ENCODE measurements at regions not wholly inside any gene's neighbourhood (a gene's known extent, or its start where the extent isn't known, plus 50 kb on each side); places are given as distances from the start of the nearest gene placed in this dataset.
"Not testable (repeated sequence)": the region's sequence is repeated elsewhere in the genome, so short reads cannot be mapped to it uniquely, and the experiment has no call there.

DNA sequence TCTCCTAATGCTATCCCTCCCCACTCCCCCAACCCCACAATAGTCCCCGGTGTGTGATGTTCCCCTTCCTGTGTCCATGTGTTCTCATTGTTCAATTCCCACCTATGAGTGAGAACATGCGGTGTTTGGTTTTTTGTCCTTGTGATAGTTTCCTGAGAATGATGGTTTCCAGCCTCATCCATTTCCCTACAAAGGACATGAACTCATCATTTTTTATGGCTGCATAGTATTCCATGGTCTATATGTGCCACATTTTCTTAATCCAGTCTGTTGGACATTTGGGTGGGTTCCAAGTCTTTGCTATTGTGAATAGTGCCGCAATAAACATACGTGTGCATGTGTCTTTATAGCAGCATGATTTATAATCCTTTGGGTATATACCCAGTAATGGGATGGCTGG lies 537.1 kb upstream of the KLF4 start:
- H3K9me3 Mint-ChIP-seq (ENCODE audit: low read depth); H3K27ac Mint-ChIP-seq; H3K36me3 Mint-ChIP-seq; H3K27me3 Mint-ChIP-seq; H3K4me1 Mint-ChIP-seq (ENCODE audit: low read depth); H3K4me3 Mint-ChIP-seq: not testable (repeated sequence)

GRCh38 chr9:108024604-108025003 lies 535.0 kb upstream of the KLF4 start:
- Mint-ChIP-seq H3K36me3 (no peaks in the 10 kb centered on the region), H3K4me3 (no peak overlapping the region), H3K4me1 (ENCODE audit: low read depth) (no peaks in the 10 kb centered on the region), H3K9me3 (ENCODE audit: low read depth) (peaks cover 4% of the 10 kb centered on the region), H3K27ac (no peak overlapping the region), H3K27me3 (no peaks in the 10 kb centered on the region)

DNA sequence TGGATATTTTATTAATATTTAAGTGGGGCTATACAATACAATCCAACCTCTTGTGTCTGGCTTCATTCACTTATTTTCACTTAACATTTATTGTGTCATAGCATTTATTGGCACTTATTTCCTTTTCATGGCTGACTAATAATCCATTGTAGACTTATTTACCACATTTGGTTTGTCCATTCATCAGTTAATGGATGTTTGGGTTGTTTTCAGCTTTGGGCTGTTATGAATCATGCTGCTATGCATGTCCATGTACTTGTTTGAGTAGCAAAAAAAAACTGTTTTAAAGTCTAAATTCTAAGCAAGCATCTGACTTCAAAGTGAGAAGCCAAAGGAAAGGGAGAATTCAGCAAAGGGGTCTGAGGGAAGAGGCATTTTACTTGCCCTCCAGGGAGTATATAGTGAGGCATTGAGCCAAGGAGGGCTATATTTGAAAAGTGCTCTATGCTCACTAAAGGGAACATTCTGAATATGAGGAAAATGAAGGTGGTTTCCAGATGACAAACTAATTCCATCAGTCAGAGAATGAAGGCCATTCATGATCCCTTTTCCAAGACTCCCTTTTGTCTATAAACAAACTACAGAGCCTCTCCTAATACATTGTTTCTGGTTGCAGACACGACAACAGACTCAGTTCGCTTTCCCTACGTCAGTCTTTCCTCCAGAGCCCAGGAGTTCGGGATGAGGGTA lies 532.8 kb upstream of the KLF4 start:
- no peak overlapping the region for H3K27ac Mint-ChIP-seq
- H3K4me3 Mint-ChIP-seq, result no peak overlapping the region
- H3K9me3 Mint-ChIP-seq (ENCODE audit: low read depth), result peaks cover 4% of the 10 kb centered on the region
- H3K27me3 Mint-ChIP-seq, result no peaks in the 10 kb centered on the region
- no peaks in the 10 kb centered on the region for H3K4me1 Mint-ChIP-seq (ENCODE audit: low read depth)
- H3K36me3 Mint-ChIP-seq, result no peaks in the 10 kb centered on the region

GRCh38 chr9:108021096-108021710 lies 531.6 kb upstream of the KLF4 start:
- Mint-ChIP-seq H3K27me3 (no peaks in the 10 kb centered on the region), H3K9me3 (ENCODE audit: low read depth) (peaks cover 4% of the 10 kb centered on the region), H3K4me3 (no peak overlapping the region), H3K4me1 (ENCODE audit: low read depth) (no peaks in the 10 kb centered on the region), H3K36me3 (no peaks in the 10 kb centered on the region), H3K27ac (no peak overlapping the region)

DNA sequence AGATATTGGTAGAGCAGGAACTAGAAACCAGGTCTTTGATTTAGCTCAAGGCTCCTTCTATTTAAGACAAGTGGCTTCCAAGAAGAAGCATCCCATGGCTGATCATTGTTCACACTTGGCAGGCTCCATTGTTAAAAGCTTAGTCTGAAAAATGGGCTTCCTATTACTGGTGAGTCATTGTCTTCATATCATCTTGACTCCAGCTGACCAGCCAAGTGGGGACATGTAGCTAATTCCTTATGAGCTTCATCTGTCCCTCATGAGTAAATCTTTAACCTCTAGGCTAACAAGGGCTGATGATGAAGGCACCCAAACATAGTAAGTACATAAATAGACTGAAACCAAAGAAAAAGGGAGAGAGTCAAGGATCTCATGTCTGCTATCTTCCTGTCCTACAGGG lies 530.3 kb upstream of the KLF4 start:
- H3K4me3 Mint-ChIP-seq, result no peak overlapping the region
- no peaks in the 10 kb centered on the region for H3K36me3 Mint-ChIP-seq
- no peaks in the 10 kb centered on the region for H3K27me3 Mint-ChIP-seq
- H3K9me3 Mint-ChIP-seq (ENCODE audit: low read depth), result peaks cover 7% of the 10 kb centered on the region
- H3K4me1 Mint-ChIP-seq (ENCODE audit: low read depth), result no peaks in the 10 kb centered on the region
- no peak overlapping the region for H3K27ac Mint-ChIP-seq

DNA sequence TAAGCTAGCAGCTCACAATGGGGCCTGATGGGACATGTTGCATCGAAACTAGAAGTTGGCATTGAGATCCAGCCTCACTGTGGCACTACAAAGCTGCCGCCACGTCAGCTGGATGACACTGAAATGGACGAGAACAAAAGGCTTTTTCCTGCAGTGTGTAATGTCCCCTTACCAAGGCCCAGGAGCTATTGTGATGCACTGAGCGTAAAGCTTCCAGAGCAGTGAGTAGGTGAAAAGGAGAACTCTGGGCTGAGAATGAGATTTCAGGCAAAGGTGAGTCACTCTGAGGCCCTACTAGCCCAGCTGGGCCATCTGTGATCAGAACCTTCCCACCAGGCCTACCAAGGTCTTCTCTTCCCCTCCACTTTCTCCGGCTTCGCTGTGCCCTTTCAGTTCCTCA lies 528.1 kb upstream of the KLF4 start:
- Mint-ChIP-seq H3K4me1 (ENCODE audit: low read depth) (no peaks in the 10 kb centered on the region), H3K27me3 (no peaks in the 10 kb centered on the region), H3K4me3 (no peak overlapping the region), H3K36me3 (no peaks in the 10 kb centered on the region), H3K27ac (no peak overlapping the region), H3K9me3 (ENCODE audit: low read depth) (peaks cover 9% of the 10 kb centered on the region)

GRCh38 chr9:108016446-108016845 lies 526.9 kb upstream of the KLF4 start:
- Mint-ChIP-seq H3K36me3 (no peaks in the 10 kb centered on the region), H3K4me1 (ENCODE audit: low read depth) (no peaks in the 10 kb centered on the region), H3K27ac (no peak overlapping the region), H3K4me3 (no peak overlapping the region), H3K9me3 (ENCODE audit: low read depth) (peaks cover 5% of the 10 kb centered on the region), H3K27me3 (no peaks in the 10 kb centered on the region)

- Mint-ChIP-seq H3K27me3 (no peaks in the 10 kb centered on the region), H3K36me3 (no peaks in the 10 kb centered on the region), H3K4me1 (ENCODE audit: low read depth) (no peaks in the 10 kb centered on the region), H3K4me3 (no peak overlapping the region), H3K9me3 (ENCODE audit: low read depth) (peaks cover 4% of the 10 kb centered on the region), H3K27ac (no peak overlapping the region)
Observed at GRCh38 chr9:108015690-108016089, 526.1 kb upstream of the KLF4 start.

DNA sequence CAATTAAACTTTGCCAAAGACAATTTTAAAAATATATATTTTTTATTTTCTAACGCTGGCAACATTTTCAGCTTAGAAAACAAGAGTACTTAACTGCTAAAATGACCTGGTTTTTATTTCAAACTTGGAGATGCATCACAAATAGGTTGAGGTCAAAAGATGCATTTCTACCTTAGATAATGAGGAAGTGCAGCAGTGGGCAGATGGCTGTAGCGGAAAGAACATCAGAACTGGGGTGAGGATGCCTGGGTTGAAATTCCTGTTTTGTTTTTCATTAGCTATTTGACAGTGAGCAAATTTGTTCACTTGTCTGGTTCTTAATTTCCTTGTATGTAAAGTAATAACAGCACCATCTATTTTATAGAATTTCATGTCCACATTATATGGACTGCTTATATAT lies 524.8 kb upstream of the KLF4 start:
- Mint-ChIP-seq H3K4me3 (no peak overlapping the region), H3K27ac (no peak overlapping the region), H3K4me1 (ENCODE audit: low read depth) (no peaks in the 10 kb centered on the region), H3K27me3 (no peaks in the 10 kb centered on the region), H3K9me3 (ENCODE audit: low read depth) (peaks cover 4% of the 10 kb centered on the region), H3K36me3 (no peaks in the 10 kb centered on the region)

DNA sequence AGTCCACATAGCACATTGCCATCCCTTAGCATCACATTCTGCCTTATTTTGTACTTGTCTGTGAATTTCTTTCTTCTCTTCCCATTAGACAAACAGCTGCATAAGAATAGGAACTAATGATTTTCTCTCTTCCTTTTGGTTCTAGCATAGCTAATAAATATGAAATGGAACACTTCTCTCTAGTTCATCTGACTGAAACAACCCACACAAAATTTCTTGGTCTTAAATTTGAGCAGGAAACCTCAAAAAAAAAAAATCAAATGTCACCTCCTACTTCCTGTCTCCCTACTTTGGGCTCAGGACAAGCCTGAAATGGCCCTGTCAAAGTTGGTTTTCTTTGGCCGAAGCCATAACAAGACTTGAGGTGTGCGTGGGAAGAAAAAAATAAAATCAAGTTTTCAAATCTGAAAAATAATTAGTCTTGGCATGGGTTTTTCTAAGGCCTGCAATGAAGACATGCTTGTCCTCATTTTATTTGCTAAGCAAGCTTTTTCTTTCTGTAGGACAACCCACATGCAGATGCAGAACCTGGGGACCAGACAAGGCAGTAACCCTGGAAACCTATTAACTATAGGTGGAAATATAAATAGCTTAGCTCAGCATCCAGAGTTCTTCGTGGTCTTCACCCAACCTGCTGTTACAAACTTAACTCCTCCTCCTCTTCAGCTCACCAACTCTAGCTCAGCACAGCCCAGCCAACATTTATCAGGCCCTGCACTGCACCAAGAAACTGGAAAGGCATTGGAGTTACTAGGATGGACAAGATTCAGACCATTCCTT lies 523.5 kb upstream of the KLF4 start:
- no peak overlapping the region for H3K4me3 Mint-ChIP-seq
- no peaks in the 10 kb centered on the region for H3K27me3 Mint-ChIP-seq
- no peak overlapping the region for H3K27ac Mint-ChIP-seq
- no peaks in the 10 kb centered on the region for H3K4me1 Mint-ChIP-seq (ENCODE audit: low read depth)
- no peaks in the 10 kb centered on the region for H3K36me3 Mint-ChIP-seq
- H3K9me3 Mint-ChIP-seq (ENCODE audit: low read depth), result peaks cover 4% of the 10 kb centered on the region

DNA sequence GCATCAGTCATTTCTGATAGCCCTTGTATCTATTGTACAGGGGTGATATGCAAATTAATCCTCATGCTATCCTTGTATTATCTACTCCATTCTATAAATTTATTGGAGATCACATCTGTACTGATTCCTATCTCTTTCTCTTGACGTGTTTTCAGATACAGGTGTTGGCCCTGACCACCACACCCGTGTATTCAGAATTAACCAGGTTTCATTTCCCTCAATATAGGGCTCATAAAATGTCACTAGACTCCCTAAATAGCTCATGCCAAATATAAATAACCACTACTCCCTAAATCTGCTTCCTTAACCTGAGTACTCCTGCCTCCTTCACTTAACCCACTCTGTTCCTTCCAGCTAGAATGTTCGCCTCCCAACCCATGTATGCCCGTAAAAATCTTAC lies 522.8 kb upstream of the KLF4 start:
- H3K27me3 Mint-ChIP-seq, result no peaks in the 10 kb centered on the region

DNA sequence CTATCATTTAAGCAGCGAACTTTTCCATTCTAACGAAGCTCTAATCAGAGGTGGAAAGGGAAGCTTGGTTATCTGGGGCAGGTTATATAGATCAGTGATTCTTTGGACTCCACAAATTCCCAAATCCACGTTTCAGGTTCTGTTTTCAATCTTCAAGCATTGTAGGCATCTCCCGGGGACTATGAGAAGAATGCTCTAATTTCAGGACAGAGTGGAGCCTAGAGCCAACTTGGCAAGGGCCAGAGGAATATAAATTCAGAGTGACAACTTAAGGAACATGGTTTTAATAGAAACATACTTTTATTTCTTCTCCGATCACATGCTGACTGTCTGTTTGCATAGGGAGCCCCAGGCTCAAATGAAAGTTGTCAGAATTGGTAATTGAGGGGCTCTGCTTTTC lies 514.0 kb upstream of the KLF4 start:
- Mint-ChIP-seq H3K27me3 (peaks cover 3% of the 10 kb centered on the region), H3K27ac (no peak overlapping the region), H3K36me3 (no peaks in the 10 kb centered on the region), H3K9me3 (ENCODE audit: low read depth) (peaks cover 3% of the 10 kb centered on the region), H3K4me1 (ENCODE audit: low read depth) (no peaks in the 10 kb centered on the region), H3K4me3 (no peak overlapping the region)

More for the DNA sequence above, 522.8 kb upstream of the KLF4 start:
- Mint-ChIP-seq H3K36me3 (no peaks in the 10 kb centered on the region), H3K9me3 (ENCODE audit: low read depth) (peaks cover 4% of the 10 kb centered on the region), H3K27ac (no peak overlapping the region), H3K4me1 (ENCODE audit: low read depth) (no peaks in the 10 kb centered on the region), H3K4me3 (no peak overlapping the region)

DNA sequence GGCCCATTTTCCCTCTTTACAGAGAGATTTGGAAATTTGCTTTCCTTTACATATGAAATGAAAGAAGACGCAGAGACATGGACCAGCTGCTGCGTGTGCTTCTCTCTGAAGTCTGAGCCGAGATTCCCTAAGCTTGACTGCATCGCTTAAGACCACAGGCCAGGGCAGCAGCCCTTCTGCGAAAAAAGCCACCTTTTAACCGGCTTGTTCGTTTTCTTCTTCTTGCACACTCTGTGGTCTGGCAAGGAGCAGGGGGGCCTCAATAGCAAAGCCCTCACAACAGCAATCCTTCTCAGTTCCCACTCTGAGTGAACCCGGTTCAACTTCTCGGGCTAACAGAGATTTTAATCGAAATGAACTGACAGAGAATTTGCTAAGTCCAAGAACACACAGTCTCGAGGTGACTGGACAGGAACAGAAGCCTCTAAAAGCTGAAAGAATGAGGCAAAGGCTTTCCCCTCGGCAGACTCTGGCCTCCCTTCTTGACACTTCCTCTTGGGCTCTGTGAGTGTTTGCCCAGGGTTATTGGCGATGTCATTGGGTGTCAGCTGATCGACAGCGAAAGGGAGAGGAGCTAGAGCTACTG lies 512.9 kb upstream of the KLF4 start:
- H3K9me3 Mint-ChIP-seq (ENCODE audit: low read depth), result peaks cover 3% of the 10 kb centered on the region
- H3K4me1 Mint-ChIP-seq (ENCODE audit: low read depth), result no peaks in the 10 kb centered on the region
- H3K4me3 Mint-ChIP-seq, result no peak overlapping the region
- H3K27me3 Mint-ChIP-seq, result peaks cover 3% of the 10 kb centered on the region
- H3K36me3 Mint-ChIP-seq, result no peaks in the 10 kb centered on the region
- no peak overlapping the region for H3K27ac Mint-ChIP-seq

DNA sequence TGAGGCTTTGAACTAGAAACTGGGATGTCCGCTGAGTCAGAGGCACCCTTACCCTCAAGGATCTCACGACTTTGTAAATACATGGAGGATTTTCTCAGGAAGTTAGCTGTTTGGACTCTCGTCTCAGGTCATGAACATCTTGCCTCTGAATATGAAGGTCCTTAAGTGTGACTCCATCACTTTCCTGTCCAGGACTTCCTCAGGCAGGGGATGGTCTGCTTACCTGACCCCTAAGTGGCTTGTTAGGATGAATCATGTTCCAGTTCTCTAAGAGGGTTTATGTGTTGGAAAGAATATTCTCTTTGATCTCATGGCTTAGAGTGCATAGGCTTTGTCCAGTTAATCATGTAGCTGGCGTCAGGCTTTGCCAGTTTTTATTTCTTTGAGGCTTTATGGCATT lies 511.7 kb upstream of the KLF4 start:
- Mint-ChIP-seq H3K4me3 (no peak overlapping the region), H3K9me3 (ENCODE audit: low read depth) (peaks cover 3% of the 10 kb centered on the region), H3K4me1 (ENCODE audit: low read depth) (no peaks in the 10 kb centered on the region), H3K27ac (no peak overlapping the region), H3K36me3 (no peaks in the 10 kb centered on the region), H3K27me3 (peaks cover 3% of the 10 kb centered on the region)

DNA sequence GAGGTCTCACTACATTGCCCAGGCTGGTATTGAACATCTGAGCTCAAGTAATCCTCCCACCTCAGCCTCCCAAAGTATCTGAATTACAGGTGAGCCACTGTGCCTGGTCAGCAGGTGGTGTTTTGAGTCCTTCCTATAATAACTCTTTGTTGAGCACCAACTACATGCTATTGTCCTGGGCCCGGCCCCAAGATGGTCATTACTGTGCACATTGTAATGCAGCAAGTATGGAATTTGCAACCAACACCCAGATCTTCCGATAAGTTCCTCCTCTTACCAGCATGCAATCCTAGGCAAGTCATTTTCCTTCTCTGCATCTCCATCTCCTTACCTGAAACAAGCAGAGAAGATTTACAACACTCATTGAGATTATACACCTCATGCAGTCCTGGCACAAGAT lies 510.3 kb upstream of the KLF4 start:
- no peaks in the 10 kb centered on the region for H3K4me1 Mint-ChIP-seq (ENCODE audit: low read depth)
- no peak overlapping the region for H3K27ac Mint-ChIP-seq
- peaks cover 3% of the 10 kb centered on the region for H3K27me3 Mint-ChIP-seq
- H3K36me3 Mint-ChIP-seq, result no peaks in the 10 kb centered on the region
- no peak overlapping the region for H3K4me3 Mint-ChIP-seq
- H3K9me3 Mint-ChIP-seq (ENCODE audit: low read depth), result peaks cover 7% of the 10 kb centered on the region

Measured in activated naive CD8-positive, alpha-beta T cell (primary cell).